Liver (tissue), 8 donors: ENCODE measurements at regions not wholly inside any gene's neighbourhood (a gene's known extent, or its start where the extent isn't known, plus 50 kb on each side); places are given as distances from the start of the nearest gene placed in this dataset.

ENCODE experiments used
- DNase-seq: peaks from one replicate; pipeline ENCODE4 v3.0.0-alpha.2; 2017; ENCODE audit warnings: low spot score
- H3K27ac ChIP-seq, 2 donors: one replicate each; pipeline ENCODE4 v1.7.0; 2013; ENCODE audit warnings: inconsistent platforms in 2 of 2, low read length in 2 of 2, control low read depth in 1 of 2, low read depth in 1 of 2, mild to moderate bottlenecking in 1 of 2
- H3K27me3 ChIP-seq, 4 donors: one replicate each; pipeline versions ENCODE4 v1.6.1 to v1.7.0; 2013; ENCODE audit warnings: low read length in 3 of 4, inconsistent platforms in 1 of 4, mild to moderate bottlenecking in 1 of 4, moderate library complexity in 1 of 4; ENCODE audit not compliant: control insufficient read depth in 4 of 4, insufficient read depth in 4 of 4
- H3K36me3 ChIP-seq, 4 donors: one replicate each; pipeline versions ENCODE4 v1.6.1 to v1.7.0; 2013; ENCODE audit warnings: low read length in 3 of 4, mild to moderate bottlenecking in 3 of 4, low read depth in 1 of 4, moderate library complexity in 1 of 4; ENCODE audit not compliant: control insufficient read depth in 4 of 4, insufficient read depth in 3 of 4
- H3K4me1 ChIP-seq, 4 donors: one replicate each; pipeline versions ENCODE4 v1.6.1 to v1.7.0; 2013; ENCODE audit warnings: low read length in 3 of 4, mild to moderate bottlenecking in 3 of 4, moderate library complexity in 1 of 4; ENCODE audit not compliant: control insufficient read depth in 4 of 4, insufficient read depth in 4 of 4
- H3K4me3 ChIP-seq, 3 donors: one replicate each; pipeline versions ENCODE4 v1.6.1 to v1.7.0; 2013; ENCODE audit warnings: low read length in 3 of 3, control low read depth in 1 of 3, low read depth in 1 of 3, mild to moderate bottlenecking in 1 of 3
- H3K9ac ChIP-seq, 2 donors: one replicate each; pipeline ENCODE4 v1.7.0; 2013; ENCODE audit warnings: low read length in 2 of 2, mild to moderate bottlenecking in 2 of 2, moderate library complexity in 2 of 2, control low read depth in 1 of 2, low read depth in 1 of 2
- H3K9me3 ChIP-seq, 4 donors: one replicate each; pipeline versions ENCODE4 v1.6.1 to v1.7.0; 2013; ENCODE audit warnings: low read length in 3 of 4; ENCODE audit not compliant: control insufficient read depth in 4 of 4
- ATF3 ChIP-seq: IDR thresholded peaks from 2 replicates; pipeline ENCODE4 v1.6.1; 2016; ENCODE audit warnings: antibody characterized with exemption
- CTCF ChIP-seq: fragments of 150-350 bp; IDR thresholded peaks from 2 replicates; pipeline ENCODE4 v1.5.1; 2017; ENCODE audit warnings: improper control_type of control experiment, low read depth, low read length; ENCODE audit not compliant: missing input control
- EGR1 ChIP-seq, 2 donors: IDR thresholded peaks; 2 replicates each; pipeline ENCODE4 v1.6.1; 2016 to 2018; ENCODE audit warnings: antibody characterized with exemption in 2 of 2, low read depth in 2 of 2
- FOXA1 ChIP-seq: IDR thresholded peaks from 2 replicates; pipeline ENCODE4 v1.6.1; 2016; ENCODE audit warnings: antibody characterized with exemption
- FOXA2 ChIP-seq: IDR thresholded peaks from 2 replicates; pipeline ENCODE4 v1.6.1; 2016; ENCODE audit warnings: antibody characterized with exemption
- GABPA ChIP-seq, 2 donors: IDR thresholded peaks in 1 of 2; conservative IDR thresholded peaks in 1 of 2; 2 replicates each; pipeline ENCODE4 v1.6.1; 2016; ENCODE audit warnings: antibody characterized with exemption in 2 of 2, mild to moderate bottlenecking in 1 of 2, moderate library complexity in 1 of 2
- HNF4A ChIP-seq, 2 donors: conservative IDR thresholded peaks; 2 replicates each; pipeline ENCODE4 v1.6.1; 2016; ENCODE audit warnings: antibody characterized with exemption in 2 of 2, mild to moderate bottlenecking in 2 of 2
- HNF4G ChIP-seq: IDR thresholded peaks from 2 replicates; pipeline ENCODE4 v1.6.1; 2016; ENCODE audit warnings: antibody characterized with exemption
- JUND ChIP-seq, 2 donors: IDR thresholded peaks; 2 replicates each; pipeline ENCODE4 v1.6.1; 2016; ENCODE audit warnings: antibody characterized with exemption in 2 of 2
- MAX ChIP-seq: IDR thresholded peaks from 2 replicates; pipeline ENCODE4 v1.6.1; 2016; ENCODE audit warnings: antibody characterized with exemption
- NR2F2 ChIP-seq: IDR thresholded peaks from 2 replicates; pipeline ENCODE4 v1.6.1; 2016; ENCODE audit warnings: antibody characterized with exemption
- RAD21 ChIP-seq, 2 donors: IDR thresholded peaks; 2 replicates each; pipeline ENCODE4 v1.6.1; 2016; ENCODE audit warnings: antibody characterized with exemption in 2 of 2, mild to moderate bottlenecking in 2 of 2
- RXRA ChIP-seq, 2 donors: IDR thresholded peaks; 2 replicates each; pipeline ENCODE4 v1.6.1; 2017 to 2018; ENCODE audit warnings: antibody characterized with exemption in 2 of 2, mild to moderate bottlenecking in 1 of 2
- SP1 ChIP-seq: IDR thresholded peaks from 2 replicates; pipeline ENCODE4 v1.6.1; 2018; ENCODE audit warnings: antibody characterized with exemption, mild to moderate bottlenecking
- TAF1 ChIP-seq: conservative IDR thresholded peaks from 2 replicates; pipeline ENCODE4 v1.6.1; 2016; ENCODE audit warnings: antibody characterized with exemption, mild to moderate bottlenecking
- YY1 ChIP-seq: IDR thresholded peaks from 2 replicates; pipeline ENCODE4 v1.6.1; 2016; ENCODE audit warnings: antibody characterized with exemption, mild to moderate bottlenecking
- ZBTB33 ChIP-seq: IDR thresholded peaks from 2 replicates; pipeline ENCODE4 v1.6.1; 2016; ENCODE audit warnings: antibody characterized with exemption
- WGBS: extraction: QIAGEN DNeasy Blood & Tissue Kit; methylation state at CpG from one replicate; pipeline ENCODE4 v1.1.7; 2013; 5-methylcytosine and 5-hydroxymethylcytosine counted together
- donor health status: healthy.
- donor health status: healthy.
- donor health status: healthy.
- donor health status: healthy.
- donor health status: healthy.

- no peak for TF ChIP-seq HNF4A (conservative IDR thresholded peaks at IDR 0.05)
Observed at GRCh38 chr16:51553314-51553713, 402.2 kb upstream of the SALL1 start (continued).

GRCh38 chr16:51550800-51551347 lies 399.8 kb upstream of the SALL1 start:
- Histone ChIP-seq H3K4me1 (no peaks in the 10 kb centered on the region), H3K27me3 (no peaks in the 10 kb centered on the region), H3K27ac (no peak overlapping the region), H3K9ac (no peak overlapping the region), H3K4me3 (no peak overlapping the region), H3K36me3 (no peaks in the 10 kb centered on the region), H3K9me3 (no peaks in the 10 kb centered on the region)
- WGBS, result 60% methylated on average over 4 of the region's 4 CpGs
- TF ChIP-seq RXRA (IDR thresholded peaks at IDR 0.05), result no peak
- no peak for TF ChIP-seq EGR1 (IDR thresholded peaks at IDR 0.05; ENCODE audit: low read depth in 2 of 2)
- no peak for TF ChIP-seq ZBTB33
- TF ChIP-seq ATF3, result no peak
- TF ChIP-seq FOXA2, result no peak
- TF ChIP-seq GABPA (IDR thresholded peaks at IDR 0.05 in 1 of 2, conservative IDR thresholded peaks at IDR 0.05 in 1 of 2), result no peak
- TF ChIP-seq CTCF, result no peak
- TF ChIP-seq YY1, result no peak
- no peak for TF ChIP-seq NR2F2
- TF ChIP-seq HNF4A (conservative IDR thresholded peaks at IDR 0.05), result no peak
- no peak for TF ChIP-seq MAX
- no peak for TF ChIP-seq SP1
- no peak for TF ChIP-seq HNF4G
- no peak for TF ChIP-seq TAF1
- no peak for DNase-seq

GRCh38 chr16:51549836-51550235 lies 398.8 kb upstream of the SALL1 start:
- no peak for TF ChIP-seq TAF1
- TF ChIP-seq ZBTB33, result no peak
- TF ChIP-seq FOXA2, result no peak
- no peak for TF ChIP-seq MAX
- TF ChIP-seq HNF4A (conservative IDR thresholded peaks at IDR 0.05), result no peak
- no peak for TF ChIP-seq JUND (IDR thresholded peaks at IDR 0.05)
- TF ChIP-seq RXRA (IDR thresholded peaks at IDR 0.05), result no peak
- no peak for TF ChIP-seq FOXA1
- TF ChIP-seq CTCF, result no peak
- TF ChIP-seq NR2F2, result no peak
- no peak for TF ChIP-seq RAD21 (IDR thresholded peaks at IDR 0.05)
- no peak for TF ChIP-seq ATF3
- H3K9me3 ChIP-seq, result no peaks in the 10 kb centered on the region
- H3K27me3 ChIP-seq, result no peaks in the 10 kb centered on the region
- 65% methylated on average over 3 of the region's 3 CpGs for WGBS
- H3K27ac ChIP-seq, result no peak overlapping the region
- no peak overlapping the region for H3K9ac ChIP-seq
- no peak overlapping the region for H3K4me3 ChIP-seq
- DNase-seq, result no peak
- H3K4me1 ChIP-seq, result no peaks in the 10 kb centered on the region
- no peaks in the 10 kb centered on the region for H3K36me3 ChIP-seq
